ENCODE measurements at regions not wholly inside any gene's neighbourhood (a gene's known extent, or its start where the extent isn't known, plus 50 kb on each side); places are given as distances from the start of the nearest gene placed in this dataset.

- Histone ChIP-seq H2BK5ac (ENCODE audit: insufficient read length, low read length) (no peak overlapping the region), H3K79me1 (ENCODE audit: insufficient read depth, low read depth, low read length, poor library complexity, severe bottlenecking) (no peaks in the 10 kb centered on the region), H3K14ac (ENCODE audit: insufficient read depth, low read length) (no peak overlapping the region), H3K4me1 (ENCODE audit: insufficient read depth, low read length) (peaks cover 11% of the 10 kb centered on the region), H3K9me3 (ENCODE audit: control insufficient read depth, low read depth, low read length) (no peaks in the 10 kb centered on the region), H3K79me2 (ENCODE audit: insufficient read depth, low read length) (no peaks in the 10 kb centered on the region), H3K23ac (ENCODE audit: insufficient read length, low read depth, low read length) (no peak overlapping the region), H2AK5ac (ENCODE audit: insufficient read length, low read length) (no peak overlapping the region), H4K5ac (ENCODE audit: insufficient read length, low read depth, low read length) (no peak overlapping the region), H2BK120ac (ENCODE audit: low read depth, low read length, poor library complexity, severe bottlenecking) (no peak overlapping the region), H3K27ac (ENCODE audit: insufficient read length, low read depth, low read length) (no peak overlapping the region), H3K18ac (ENCODE audit: insufficient read length, low read depth, low read length) (no peak overlapping the region), H3K23me2 (ENCODE audit: insufficient read length, low read depth, low read length, poor library complexity, severe bottlenecking) (no peaks in the 10 kb centered on the region), H2BK12ac (ENCODE audit: insufficient read length, low read depth, low read length) (no peak overlapping the region), H2BK20ac (ENCODE audit: low read depth, low read length, poor library complexity, severe bottlenecking) (no peak overlapping the region), H3K9ac (ENCODE audit: extremely low read depth, insufficient read length, low read length) (no peak overlapping the region), H4K8ac (replicated peaks; ENCODE audit: insufficient read length, low read depth, low read length) (no peak overlapping the region), H3T11ph (ENCODE audit: low read length) (no peak overlapping the region), H4K20me1 (ENCODE audit: control insufficient read depth, insufficient read depth, insufficient read length) (no peaks in the 10 kb centered on the region), H3K4ac (ENCODE audit: low read depth, low read length) (no peak overlapping the region), H3K27me3 (ENCODE audit: insufficient read depth, low read length) (no peaks in the 10 kb centered on the region), H3K4me2 (ENCODE audit: insufficient read depth, insufficient read length, low read length) (no peak overlapping the region), H2AFZ (ENCODE audit: low read length) (no peak overlapping the region), H4K91ac (ENCODE audit: insufficient read length, low read depth, low read length) (no peak overlapping the region), H2BK15ac (ENCODE audit: low read depth, low read length) (no peak overlapping the region), H3K56ac (ENCODE audit: insufficient read length, low read depth, low read length) (no peak overlapping the region)
- no CpG with 5 or more reads among the region's 2 CpGs for WGBS (ENCODE audit: extremely low coverage, insufficient read length, low lambda C conversion rate)
- TF ChIP-seq, protein P1, sequence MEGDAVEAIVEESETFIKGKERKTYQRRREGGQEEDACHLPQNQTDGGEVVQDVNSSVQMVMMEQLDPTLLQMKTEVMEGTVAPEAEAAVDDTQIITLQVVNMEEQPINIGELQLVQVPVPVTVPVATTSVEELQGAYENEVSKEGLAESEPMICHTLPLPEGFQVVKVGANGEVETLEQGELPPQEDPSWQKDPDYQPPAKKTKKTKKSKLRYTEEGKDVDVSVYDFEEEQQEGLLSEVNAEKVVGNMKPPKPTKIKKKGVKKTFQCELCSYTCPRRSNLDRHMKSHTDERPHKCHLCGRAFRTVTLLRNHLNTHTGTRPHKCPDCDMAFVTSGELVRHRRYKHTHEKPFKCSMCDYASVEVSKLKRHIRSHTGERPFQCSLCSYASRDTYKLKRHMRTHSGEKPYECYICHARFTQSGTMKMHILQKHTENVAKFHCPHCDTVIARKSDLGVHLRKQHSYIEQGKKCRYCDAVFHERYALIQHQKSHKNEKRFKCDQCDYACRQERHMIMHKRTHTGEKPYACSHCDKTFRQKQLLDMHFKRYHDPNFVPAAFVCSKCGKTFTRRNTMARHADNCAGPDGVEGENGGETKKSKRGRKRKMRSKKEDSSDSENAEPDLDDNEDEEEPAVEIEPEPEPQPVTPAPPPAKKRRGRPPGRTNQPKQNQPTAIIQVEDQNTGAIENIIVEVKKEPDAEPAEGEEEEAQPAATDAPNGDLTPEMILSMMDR (conservative IDR thresholded peaks at IDR 0.05), result no peak
- no peak for DNase-seq
- peaks cover 31 to 38% of the 10 kb centered on the region in 2 experiments for H3K4me1 Mint-ChIP-seq
- peaks cover 1% of the 10 kb centered on the region for H3K27me3 Mint-ChIP-seq (ENCODE audit: low read depth)
- H3K4me3 Mint-ChIP-seq, result no peak overlapping the region
- H3K27ac Mint-ChIP-seq, result peak overlapping the region in 1 of 3 experiments; percentile 52; a peak in 2 of 7 replicates
- peaks cover 5 to 10% of the 10 kb centered on the region in 2 experiments for H3K9me3 Mint-ChIP-seq
- H3K36me3 Mint-ChIP-seq (ENCODE audit: insufficient read depth in 1 of 3, low read depth in 3 of 3), result peaks cover 4 to 14% (median 8%) of the 10 kb centered on the region in 3 experiments; a peak in 6 of 7 replicates
Measured at GRCh38 chr4:14445882-14446281, 556.4 kb upstream of the CPEB2 start.

All from H9 (cell line).